ENCODE measurements at regions not wholly inside any gene's neighbourhood (a gene's known extent, or its start where the extent isn't known, plus 50 kb on each side); places are given as distances from the start of the nearest gene placed in this dataset.

DNA sequence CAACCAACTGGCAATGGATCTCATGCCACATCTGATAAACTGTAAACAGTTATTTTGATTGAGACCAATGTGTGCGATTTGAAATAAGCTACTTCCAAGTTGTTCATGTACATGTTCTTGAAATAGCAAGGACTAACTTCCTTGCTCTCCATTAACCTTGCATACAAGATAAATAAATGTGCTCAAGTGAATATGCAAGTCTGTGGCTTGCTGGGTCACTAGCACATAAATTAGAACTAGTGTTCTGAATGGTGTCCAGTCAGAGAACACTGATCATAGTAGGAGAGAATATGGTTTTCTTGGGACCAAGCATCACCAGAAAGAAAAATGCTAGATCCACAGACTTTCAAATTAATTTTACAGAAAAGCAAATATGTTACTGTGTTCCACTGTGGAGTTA is 640.0 kb upstream of the CCDC54 start (continued):
- no peak for TF ChIP-seq IRF3 (IDR thresholded peaks at IDR 0.05; ENCODE audit: low read depth, low read length)
- no peak for TF ChIP-seq YY1 (IDR thresholded peaks at IDR 0.05; ENCODE audit: low read depth)
- no peak for TF ChIP-seq EP300 (IDR thresholded peaks at IDR 0.05; ENCODE audit: borderline replicate concordance in 1 of 2, low read depth in 1 of 2, low read length in 1 of 2)
- TF ChIP-seq GABPA (IDR thresholded peaks at IDR 0.05; ENCODE audit: low read depth) = no peak
- no peak for TF ChIP-seq POLR2AphosphoS5 (IDR thresholded peaks at IDR 0.05; ENCODE audit: low read depth, low read length)
- TF ChIP-seq, protein P1, sequence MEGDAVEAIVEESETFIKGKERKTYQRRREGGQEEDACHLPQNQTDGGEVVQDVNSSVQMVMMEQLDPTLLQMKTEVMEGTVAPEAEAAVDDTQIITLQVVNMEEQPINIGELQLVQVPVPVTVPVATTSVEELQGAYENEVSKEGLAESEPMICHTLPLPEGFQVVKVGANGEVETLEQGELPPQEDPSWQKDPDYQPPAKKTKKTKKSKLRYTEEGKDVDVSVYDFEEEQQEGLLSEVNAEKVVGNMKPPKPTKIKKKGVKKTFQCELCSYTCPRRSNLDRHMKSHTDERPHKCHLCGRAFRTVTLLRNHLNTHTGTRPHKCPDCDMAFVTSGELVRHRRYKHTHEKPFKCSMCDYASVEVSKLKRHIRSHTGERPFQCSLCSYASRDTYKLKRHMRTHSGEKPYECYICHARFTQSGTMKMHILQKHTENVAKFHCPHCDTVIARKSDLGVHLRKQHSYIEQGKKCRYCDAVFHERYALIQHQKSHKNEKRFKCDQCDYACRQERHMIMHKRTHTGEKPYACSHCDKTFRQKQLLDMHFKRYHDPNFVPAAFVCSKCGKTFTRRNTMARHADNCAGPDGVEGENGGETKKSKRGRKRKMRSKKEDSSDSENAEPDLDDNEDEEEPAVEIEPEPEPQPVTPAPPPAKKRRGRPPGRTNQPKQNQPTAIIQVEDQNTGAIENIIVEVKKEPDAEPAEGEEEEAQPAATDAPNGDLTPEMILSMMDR (IDR thresholded peaks at IDR 0.05) = no peak
- TF ChIP-seq TCF12 (IDR thresholded peaks at IDR 0.05) = no peak
- no peak for TF ChIP-seq FOXM1 (IDR thresholded peaks at IDR 0.05; ENCODE audit: low read depth)

GRCh38 chr3:106740116-106740515 is 637.1 kb upstream of the CCDC54 start:
- H3K27me3 ChIP-seq (ENCODE audit: insufficient read depth) = no peaks in the 10 kb centered on the region
- H2AFZ ChIP-seq (ENCODE audit: low read depth) = no peak overlapping the region
- no peaks in the 10 kb centered on the region for H3K9me3 ChIP-seq
- peaks cover 0 to 16% of the 10 kb centered on the region in 2 experiments; a peak in 1 of 4 replicates for H3K4me1 ChIP-seq (ENCODE audit: control insufficient read depth in 1 of 2, insufficient read depth in 2 of 2, low read depth in 1 of 2, low read length in 1 of 2)
- H3K36me3 ChIP-seq (replicated peaks in 1 of 2; ENCODE audit: control insufficient read depth in 1 of 2, insufficient read depth in 2 of 2, low read length in 1 of 2) = no peaks in the 10 kb centered on the region
- H3K27ac ChIP-seq (ENCODE audit: low read depth in 2 of 2, low read length in 1 of 2) = no peak overlapping the region
- H4K20me1 ChIP-seq (ENCODE audit: insufficient read depth) = no peaks in the 10 kb centered on the region
- TF ChIP-seq GABPA (IDR thresholded peaks at IDR 0.05; ENCODE audit: low read depth) (no peak), FOSL2 (IDR thresholded peaks at IDR 0.05; ENCODE audit: borderline replicate concordance, low read depth) (no peak), NFIC (IDR thresholded peaks at IDR 0.05; ENCODE audit: borderline replicate concordance) (no peak), EZH2phosphoT487 (IDR thresholded peaks at IDR 0.05; ENCODE audit: borderline replicate concordance, low read depth) (no peak), IRF3 (IDR thresholded peaks at IDR 0.05; ENCODE audit: low read depth, low read length) (no peak), CHD2 (IDR thresholded peaks at IDR 0.05; ENCODE audit: low read length, partially characterized antibody) (no peak), ZBTB33 (IDR thresholded peaks at IDR 0.05; ENCODE audit: borderline replicate concordance, low read depth) (no peak), ELF1 (IDR thresholded peaks at IDR 0.05) (no peak), SIN3A (IDR thresholded peaks at IDR 0.05; ENCODE audit: borderline replicate concordance, low read depth, low read length) (no peak)
- TF ChIP-seq, protein P2, sequence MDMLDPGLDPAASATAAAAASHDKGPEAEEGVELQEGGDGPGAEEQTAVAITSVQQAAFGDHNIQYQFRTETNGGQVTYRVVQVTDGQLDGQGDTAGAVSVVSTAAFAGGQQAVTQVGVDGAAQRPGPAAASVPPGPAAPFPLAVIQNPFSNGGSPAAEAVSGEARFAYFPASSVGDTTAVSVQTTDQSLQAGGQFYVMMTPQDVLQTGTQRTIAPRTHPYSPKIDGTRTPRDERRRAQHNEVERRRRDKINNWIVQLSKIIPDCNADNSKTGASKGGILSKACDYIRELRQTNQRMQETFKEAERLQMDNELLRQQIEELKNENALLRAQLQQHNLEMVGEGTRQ (IDR thresholded peaks at IDR 0.05; ENCODE audit: borderline replicate concordance, low read depth, low read length) = no peak
- no peak for DNase-seq
- no peaks in the 10 kb centered on the region for H3K79me2 ChIP-seq (ENCODE audit: insufficient read depth)
- ChIA-PET POLR2A (no interaction called here), CTCF (no interaction called here)
- H3F3A ChIP-seq (replicated peaks; ENCODE audit: insufficient read depth) = no peaks in the 10 kb centered on the region
- H3K9me2 ChIP-seq = no peaks in the 10 kb centered on the region
- no peak overlapping the region for H3K4me2 ChIP-seq
- no peak overlapping the region for H3K9ac ChIP-seq
- H3K4me3 ChIP-seq (ENCODE audit: low read depth in 2 of 2, low read length in 1 of 2) = no peak overlapping the region
- WGBS (ENCODE audit: low lambda C conversion rate) = 88% methylated on average over 1 of the region's 1 CpG

Data from SK-N-SH (cell line).